GM19452 (cell line): ENCODE measurements at regions not wholly inside any gene's neighbourhood (a gene's known extent, or its start where the extent isn't known, plus 50 kb on each side); places are given as distances from the start of the nearest gene placed in this dataset.
A peak's percentile ranks its signal among the peaks of the same experiment; 100 is the strongest.

ENCODE experiments used
- ATAC-seq: cut with Tn5 transposase; IDR thresholded peaks from one replicate; pipeline ENCODE4 v1.9.1; 2021; ENCODE audit not compliant: unreplicated experiment

- no peak for ATAC-seq
These were observed 244.5 kb downstream of the DDX3Y start for GRCh38 chrY:13149148-13149547.

DNA sequence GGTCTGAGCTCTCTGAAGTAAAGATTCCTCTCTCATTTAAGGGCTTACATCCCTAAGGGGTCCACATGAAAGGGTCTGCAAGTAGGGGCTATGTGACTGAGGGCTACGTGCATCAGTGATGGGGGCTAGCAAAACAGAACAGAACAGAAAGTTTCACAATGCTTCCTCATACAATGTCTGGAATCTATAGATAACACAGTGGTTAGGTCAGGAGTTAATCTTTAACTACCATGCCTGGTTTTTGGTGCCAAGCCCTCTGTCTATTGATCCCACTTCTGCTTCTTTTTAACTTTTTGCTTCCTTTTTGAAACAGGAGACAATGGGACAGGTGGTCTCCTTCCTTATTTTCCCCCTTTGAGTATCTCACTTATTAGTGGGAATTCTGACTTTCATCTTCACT, 263.0 kb downstream of the DDX3Y start:
- peak; percentile 70 for ATAC-seq

DNA sequence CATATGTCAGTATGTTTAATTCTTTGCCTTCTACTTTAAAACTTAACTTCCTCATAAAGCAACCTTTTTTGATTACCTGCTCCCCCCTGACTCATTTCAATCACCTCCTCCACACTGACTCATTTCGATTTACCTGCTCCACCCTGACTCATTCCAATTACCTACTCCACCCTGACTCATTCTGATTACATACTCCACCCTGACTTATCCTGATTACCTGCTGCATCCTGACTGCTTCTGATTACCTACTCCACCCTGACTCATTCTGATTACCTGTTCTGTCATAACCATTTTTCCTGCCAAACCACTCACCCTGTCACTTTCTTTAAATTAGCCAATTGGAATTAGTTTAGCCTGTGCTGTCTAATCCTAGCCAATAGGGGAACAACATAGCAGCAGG, 263.6 kb downstream of the DDX3Y start:
- ATAC-seq = no peak
